ENCODE measurements at regions not wholly inside any gene's neighbourhood (a gene's known extent, or its start where the extent isn't known, plus 50 kb on each side); places are given as distances from the start of the nearest gene placed in this dataset.
A peak's percentile ranks its signal among the peaks of the same experiment; 100 is the strongest.

DNA sequence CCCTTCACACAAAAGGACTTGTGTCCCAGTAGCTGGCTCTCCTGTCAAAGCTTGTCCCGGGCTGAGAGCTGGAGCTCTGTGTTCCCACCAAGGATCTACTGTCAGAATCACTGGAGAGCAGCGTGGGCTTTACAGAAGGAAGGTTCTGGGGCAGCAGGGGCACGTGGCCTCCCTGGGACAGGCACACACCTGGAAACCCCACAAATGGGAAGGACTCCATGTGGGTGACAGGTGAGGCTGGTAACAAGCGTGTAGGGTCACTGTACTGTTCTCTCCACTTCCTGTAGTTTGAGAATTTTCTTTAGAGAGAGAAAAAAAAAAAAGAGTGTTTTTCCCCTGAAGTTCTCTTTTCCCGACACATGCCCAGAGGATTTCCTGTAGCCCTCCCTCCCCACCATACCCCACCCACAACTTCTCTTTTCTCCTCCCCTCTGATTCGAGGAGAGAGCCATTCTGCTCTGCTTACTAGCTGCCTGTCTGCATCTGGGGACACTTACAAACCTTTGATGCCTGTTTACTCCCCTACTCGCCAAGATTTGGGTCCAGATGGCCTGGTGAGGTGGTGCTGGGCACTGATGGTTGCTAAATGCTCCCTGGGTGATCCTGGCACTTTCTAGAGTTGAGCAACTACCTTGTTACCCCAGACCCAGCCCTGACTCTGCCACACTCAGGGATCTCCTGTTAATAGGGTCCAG is 84.1 kb upstream of the SIRPA start:
- H3K4me3 ChIP-seq = no peak overlapping the region
- no peaks in the 10 kb centered on the region for H3K36me3 ChIP-seq (replicated peaks)
- H3K4me1 ChIP-seq = peaks cover 13% of the 10 kb centered on the region
- in situ Hi-C loops (cut with MboI; ENCODE audit: low sequenced_read_pairs) = no loop called here
- H3K9me3 ChIP-seq = no peaks in the 10 kb centered on the region
- no peaks in the 10 kb centered on the region for H3K27me3 ChIP-seq (ENCODE audit: low read depth)
- DNase-seq (ENCODE audit: low spot score in 2 of 2) = no peak

DNA sequence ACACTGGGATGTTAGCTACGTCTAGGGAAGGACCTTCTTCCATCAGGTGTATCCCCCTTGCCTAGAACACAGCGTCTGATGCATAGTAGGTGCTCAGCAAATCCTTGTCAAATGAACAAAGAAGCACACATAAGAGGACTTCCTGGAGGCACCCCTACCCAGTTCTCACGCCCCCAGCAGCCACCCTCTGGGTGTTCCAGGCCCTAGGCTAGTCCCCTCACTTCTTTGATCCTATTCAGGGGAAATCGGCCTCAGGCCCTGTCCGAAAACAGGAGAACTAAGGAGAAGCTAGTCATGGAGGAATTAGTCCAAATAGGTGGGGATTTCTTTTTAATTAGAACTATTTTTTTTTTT is 84.7 kb upstream of the SIRPA start:
- Histone ChIP-seq H3K36me3 (replicated peaks) (no peaks in the 10 kb centered on the region), H3K4me3 (no peak overlapping the region), H3K4me1 (peaks cover 13% of the 10 kb centered on the region), H3K9me3 (no peaks in the 10 kb centered on the region), H3K27me3 (ENCODE audit: low read depth) (no peaks in the 10 kb centered on the region)
- in situ Hi-C loops (cut with MboI; ENCODE audit: low sequenced_read_pairs) = no loop called here
- DNase-seq (ENCODE audit: low spot score in 2 of 2) = no peak

DNA sequence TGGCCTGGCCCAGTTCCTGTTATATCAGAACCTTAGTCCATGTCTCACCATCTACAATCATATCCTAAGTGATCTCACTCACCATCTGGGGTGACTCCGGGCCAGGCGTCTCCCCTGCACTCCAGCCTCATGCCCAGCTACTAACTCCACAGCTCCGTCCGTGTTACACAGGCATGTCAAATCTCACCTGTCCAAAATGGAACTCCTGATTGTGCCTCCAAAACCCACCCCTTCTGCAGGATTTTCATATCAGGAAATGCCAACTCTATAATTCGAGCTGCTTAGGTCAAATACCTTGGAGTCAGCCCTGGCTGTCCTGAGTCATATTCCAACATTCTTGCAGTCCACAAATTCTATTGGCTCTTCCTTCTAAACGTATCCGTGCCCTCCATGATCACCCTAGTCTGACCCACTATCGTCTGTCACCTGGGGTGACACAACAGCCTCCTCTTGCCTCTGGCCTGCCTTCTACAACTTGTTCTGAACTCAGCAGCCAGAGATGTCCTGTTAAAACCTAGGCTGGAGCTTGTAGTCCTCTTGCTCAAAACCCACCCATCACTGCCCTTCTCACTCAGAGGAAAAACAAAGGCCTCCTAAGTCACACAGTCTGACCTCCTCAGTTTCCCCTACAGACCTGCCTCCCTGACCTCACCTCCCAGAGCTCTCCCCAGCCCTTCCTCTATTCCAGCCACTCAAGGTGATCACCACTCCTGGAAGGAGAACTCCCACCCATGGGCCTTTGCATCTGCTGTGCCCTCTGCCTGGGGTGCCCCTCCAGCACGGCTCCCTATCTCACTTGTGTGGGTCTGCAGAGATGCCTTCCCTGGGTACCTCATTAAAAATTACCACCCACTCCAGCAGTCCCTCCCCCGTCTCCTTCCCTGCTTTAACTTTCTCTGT is 85.3 kb upstream of the SIRPA start:
- no peaks in the 10 kb centered on the region for H3K27me3 ChIP-seq (ENCODE audit: low read depth)
- no peak overlapping the region for H3K4me3 ChIP-seq
- H3K9me3 ChIP-seq = no peaks in the 10 kb centered on the region
- in situ Hi-C loops (cut with MboI; ENCODE audit: low sequenced_read_pairs) = no loop called here
- peaks cover 13% of the 10 kb centered on the region for H3K4me1 ChIP-seq
- H3K36me3 ChIP-seq (replicated peaks) = no peaks in the 10 kb centered on the region
- no peak for DNase-seq (ENCODE audit: low spot score in 2 of 2)

DNA sequence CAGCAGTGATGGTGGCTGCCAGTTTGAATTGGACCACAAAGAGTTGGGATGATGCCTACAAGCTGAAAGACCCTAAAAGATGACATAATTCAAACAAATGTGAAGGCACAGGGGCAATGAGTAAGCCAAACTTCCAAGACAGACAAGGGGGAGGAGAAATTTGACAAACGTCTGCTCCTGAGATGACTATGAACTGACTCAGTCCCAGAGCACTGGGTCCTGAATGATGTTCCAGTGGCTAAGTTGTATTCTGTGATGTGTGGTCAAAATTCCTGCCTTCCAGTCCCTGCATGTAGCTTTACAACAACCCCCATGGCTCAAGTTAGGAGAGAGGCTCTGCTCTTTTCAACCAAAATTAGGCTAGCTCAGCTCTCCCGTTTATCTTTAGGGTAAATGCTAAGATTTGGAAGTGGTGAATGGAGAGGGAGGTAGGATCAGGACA is 86.1 kb upstream of the SIRPA start:
- Histone ChIP-seq H3K4me3 (no peak overlapping the region), H3K36me3 (replicated peaks) (no peaks in the 10 kb centered on the region), H3K4me1 (peaks cover 13% of the 10 kb centered on the region), H3K27me3 (ENCODE audit: low read depth) (no peaks in the 10 kb centered on the region; the same call in 1 of the 2 replicates), H3K9me3 (no peaks in the 10 kb centered on the region)
- in situ Hi-C loops (cut with MboI; ENCODE audit: low sequenced_read_pairs) = no loop called here
- no peak for DNase-seq (ENCODE audit: low spot score in 2 of 2)

DNA sequence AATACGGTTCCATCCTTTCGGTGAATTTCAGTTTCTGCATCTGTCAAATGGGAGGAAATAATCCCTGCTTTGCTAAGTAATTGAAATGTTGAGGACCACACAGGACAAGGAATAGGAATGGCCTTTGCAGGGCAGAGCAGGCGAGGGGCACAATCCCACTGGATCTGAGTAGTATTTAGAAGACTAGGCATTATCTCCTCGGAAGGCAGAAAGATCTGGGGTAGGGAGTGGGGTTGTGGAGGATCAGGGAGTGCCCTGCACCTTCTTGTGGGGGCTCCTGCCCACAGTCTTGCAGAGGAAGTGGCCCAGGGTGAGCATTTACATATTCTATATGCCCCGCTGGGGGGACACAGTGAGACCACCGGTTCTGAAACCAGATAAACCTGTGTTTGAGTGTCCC is 87.1 kb upstream of the SIRPA start:
- no peak for DNase-seq (ENCODE audit: low spot score in 2 of 2)
- H3K9me3 ChIP-seq = no peaks in the 10 kb centered on the region
- H3K4me3 ChIP-seq = no peak overlapping the region
- H3K27me3 ChIP-seq (ENCODE audit: low read depth) = peaks cover 5% of the 10 kb centered on the region
- in situ Hi-C loops (cut with MboI; ENCODE audit: low sequenced_read_pairs) = no loop called here
- peaks cover 13% of the 10 kb centered on the region for H3K4me1 ChIP-seq
- no peaks in the 10 kb centered on the region for H3K36me3 ChIP-seq (replicated peaks)

DNA sequence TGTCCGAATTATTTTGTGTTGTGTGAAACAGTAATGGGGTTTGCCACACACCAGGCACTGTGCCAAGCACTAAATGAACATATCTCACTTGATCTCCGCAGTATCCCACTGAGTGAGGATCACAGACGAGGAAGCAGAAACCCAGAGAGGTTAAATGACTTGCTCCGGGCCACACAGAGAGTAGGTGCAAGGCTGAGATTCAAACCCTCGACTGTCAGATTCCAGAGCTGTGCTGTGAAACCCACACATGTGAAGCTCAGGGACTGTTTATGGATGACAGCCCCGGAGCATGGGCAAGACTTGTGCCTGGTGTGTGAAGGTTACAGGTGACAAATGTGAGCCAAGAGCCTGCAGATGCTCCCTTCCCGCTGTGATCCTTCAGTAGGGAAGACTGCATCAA is 87.8 kb upstream of the SIRPA start:
- Histone ChIP-seq H3K4me1 (peaks cover 16% of the 10 kb centered on the region), H3K27me3 (ENCODE audit: low read depth) (peaks cover 11% of the 10 kb centered on the region), H3K36me3 (replicated peaks) (no peaks in the 10 kb centered on the region), H3K9me3 (no peaks in the 10 kb centered on the region), H3K4me3 (no peak overlapping the region)
- no peak for DNase-seq (ENCODE audit: low spot score in 2 of 2)
- in situ Hi-C loops (cut with MboI; ENCODE audit: low sequenced_read_pairs) = no loop called here

DNA sequence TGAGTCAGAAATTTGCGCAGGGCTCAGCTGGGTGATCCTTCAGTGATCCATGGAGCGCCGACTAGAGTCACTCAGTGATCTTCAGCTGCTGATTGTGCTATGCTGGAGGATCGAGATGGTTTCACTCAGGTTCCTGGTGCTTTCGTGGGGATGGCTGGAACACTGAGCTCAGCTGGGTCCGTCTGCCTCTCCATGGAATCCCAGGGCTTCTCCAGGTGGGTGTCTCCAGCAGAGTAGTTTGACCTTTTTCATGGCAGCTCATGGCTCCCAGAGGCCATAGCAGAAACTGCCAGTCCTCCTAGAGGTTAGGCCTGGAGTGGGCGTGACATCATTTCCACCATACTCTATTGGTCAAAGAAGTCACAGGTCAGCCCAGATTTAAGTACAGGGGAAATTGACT is 88.8 kb upstream of the SIRPA start:
- Histone ChIP-seq H3K36me3 (replicated peaks) (no peaks in the 10 kb centered on the region), H3K9me3 (no peaks in the 10 kb centered on the region), H3K27me3 (ENCODE audit: low read depth) (peaks cover 11% of the 10 kb centered on the region), H3K4me3 (no peak overlapping the region), H3K4me1 (peaks cover 13% of the 10 kb centered on the region)
- in situ Hi-C loops (cut with MboI; ENCODE audit: low sequenced_read_pairs) = no loop called here
- no peak for DNase-seq (ENCODE audit: low spot score in 2 of 2)

DNA sequence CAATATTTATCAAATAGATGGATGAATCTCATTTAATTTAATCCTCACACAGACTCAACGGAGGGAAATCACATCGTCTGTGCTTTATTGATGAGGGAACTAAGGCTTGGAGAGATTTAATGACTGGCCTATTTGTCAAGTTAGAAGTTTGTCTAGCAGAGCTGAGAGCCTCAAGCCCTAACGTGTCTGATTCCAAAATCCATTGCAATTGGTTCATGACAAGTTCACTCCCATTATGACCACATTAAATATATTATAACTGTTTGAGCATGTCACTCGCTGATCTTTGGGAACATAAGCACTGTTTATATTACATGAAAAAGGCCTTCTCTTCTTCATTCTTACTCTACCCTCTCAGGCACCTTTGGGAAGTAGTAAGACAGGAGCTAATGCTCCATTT is 89.4 kb upstream of the SIRPA start:
- Histone ChIP-seq H3K36me3 (replicated peaks) (no peaks in the 10 kb centered on the region), H3K27me3 (ENCODE audit: low read depth) (peaks cover 11% of the 10 kb centered on the region), H3K9me3 (no peaks in the 10 kb centered on the region), H3K4me3 (no peak overlapping the region), H3K4me1 (peaks cover 10% of the 10 kb centered on the region)
- in situ Hi-C loops (cut with MboI; ENCODE audit: low sequenced_read_pairs) = no loop called here
- DNase-seq (ENCODE audit: low spot score in 2 of 2) = no peak

DNA sequence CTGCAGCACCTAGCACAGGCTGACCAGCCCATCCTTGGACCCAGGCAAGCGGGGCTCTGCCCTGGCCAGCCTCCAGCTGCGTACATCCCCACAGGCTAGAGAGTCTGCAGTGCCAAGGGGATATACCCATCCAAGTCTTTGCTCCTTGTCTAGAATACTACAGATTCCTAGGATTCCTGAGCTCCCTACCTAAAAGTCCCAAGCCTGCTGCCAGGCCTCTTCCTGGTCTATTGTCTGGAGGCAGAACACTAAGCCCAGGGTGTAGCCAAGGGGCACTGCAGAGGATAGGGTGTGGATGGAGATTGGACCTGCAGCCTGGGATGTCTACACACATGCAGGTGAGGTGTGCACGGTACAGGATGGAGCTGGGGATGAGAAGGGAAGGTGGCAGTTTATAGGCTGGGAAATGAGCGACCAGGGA is 90.0 kb upstream of the SIRPA start:
- Histone ChIP-seq H3K9me3 (no peaks in the 10 kb centered on the region), H3K4me3 (no peak overlapping the region), H3K36me3 (replicated peaks) (no peaks in the 10 kb centered on the region), H3K27me3 (ENCODE audit: low read depth) (peaks cover 16% of the 10 kb centered on the region), H3K4me1 (peaks cover 10% of the 10 kb centered on the region)
- DNase-seq (ENCODE audit: low spot score in 2 of 2) = no peak
- in situ Hi-C loops (cut with MboI; ENCODE audit: low sequenced_read_pairs) = no loop called here

DNA sequence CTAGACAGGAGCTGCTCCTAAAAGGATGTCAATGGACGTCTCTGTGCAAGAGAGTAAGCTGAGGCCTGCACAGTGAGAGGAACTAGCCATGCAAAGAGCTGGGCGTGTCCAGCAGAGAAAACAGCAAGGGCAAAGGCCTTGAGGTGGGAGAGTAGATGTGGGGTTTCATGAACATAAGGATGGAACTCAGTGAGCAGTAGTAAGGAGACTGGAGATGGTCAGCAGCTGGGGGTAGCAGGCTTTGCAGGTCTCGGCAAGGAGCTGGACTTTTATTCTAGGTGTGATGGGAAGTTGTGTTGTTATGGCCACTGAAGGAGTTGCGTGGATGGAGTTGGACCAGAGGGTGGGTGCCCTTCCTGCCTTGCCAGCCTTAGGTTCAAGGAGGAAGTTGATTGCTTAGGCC is 90.7 kb upstream of the SIRPA start:
- Histone ChIP-seq H3K27me3 (ENCODE audit: low read depth) (peaks cover 17% of the 10 kb centered on the region), H3K36me3 (replicated peaks) (no peaks in the 10 kb centered on the region), H3K9me3 (no peaks in the 10 kb centered on the region), H3K4me1 (peaks cover 10% of the 10 kb centered on the region), H3K4me3 (no peak overlapping the region)
- in situ Hi-C loops (cut with MboI; ENCODE audit: low sequenced_read_pairs) = no loop called here
- DNase-seq (ENCODE audit: low spot score in 2 of 2) = no peak

DNA sequence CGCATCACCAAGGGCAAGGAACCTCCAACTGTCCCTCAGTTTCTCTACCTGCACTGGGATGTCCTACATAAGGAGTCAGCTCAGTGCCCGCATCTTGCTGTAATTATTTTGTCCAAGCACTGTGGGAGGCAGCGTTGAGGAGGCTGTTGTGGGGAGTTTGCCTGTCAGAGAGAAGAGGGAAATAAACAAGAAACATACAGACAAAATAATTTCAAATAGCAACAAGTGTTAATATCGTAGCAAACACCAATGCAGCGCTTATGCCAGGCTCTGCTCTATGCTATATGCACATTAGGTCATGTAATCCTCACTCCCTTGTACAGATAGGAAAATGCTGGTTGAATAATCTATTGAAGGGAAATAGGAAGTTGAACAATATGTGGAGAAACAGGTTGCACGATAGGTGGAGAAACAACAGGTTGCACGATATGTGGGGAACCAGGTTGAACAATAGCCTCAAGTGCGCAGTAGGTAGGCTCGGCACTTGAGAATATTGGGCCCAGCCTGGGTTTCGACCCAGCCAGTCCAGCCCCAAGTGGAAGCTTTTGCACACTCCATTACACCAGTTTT is 91.2 kb upstream of the SIRPA start:
- Histone ChIP-seq H3K4me3 (peak overlapping the region; percentile 34), H3K4me1 (peaks cover 10% of the 10 kb centered on the region), H3K9me3 (no peaks in the 10 kb centered on the region)

DNA sequence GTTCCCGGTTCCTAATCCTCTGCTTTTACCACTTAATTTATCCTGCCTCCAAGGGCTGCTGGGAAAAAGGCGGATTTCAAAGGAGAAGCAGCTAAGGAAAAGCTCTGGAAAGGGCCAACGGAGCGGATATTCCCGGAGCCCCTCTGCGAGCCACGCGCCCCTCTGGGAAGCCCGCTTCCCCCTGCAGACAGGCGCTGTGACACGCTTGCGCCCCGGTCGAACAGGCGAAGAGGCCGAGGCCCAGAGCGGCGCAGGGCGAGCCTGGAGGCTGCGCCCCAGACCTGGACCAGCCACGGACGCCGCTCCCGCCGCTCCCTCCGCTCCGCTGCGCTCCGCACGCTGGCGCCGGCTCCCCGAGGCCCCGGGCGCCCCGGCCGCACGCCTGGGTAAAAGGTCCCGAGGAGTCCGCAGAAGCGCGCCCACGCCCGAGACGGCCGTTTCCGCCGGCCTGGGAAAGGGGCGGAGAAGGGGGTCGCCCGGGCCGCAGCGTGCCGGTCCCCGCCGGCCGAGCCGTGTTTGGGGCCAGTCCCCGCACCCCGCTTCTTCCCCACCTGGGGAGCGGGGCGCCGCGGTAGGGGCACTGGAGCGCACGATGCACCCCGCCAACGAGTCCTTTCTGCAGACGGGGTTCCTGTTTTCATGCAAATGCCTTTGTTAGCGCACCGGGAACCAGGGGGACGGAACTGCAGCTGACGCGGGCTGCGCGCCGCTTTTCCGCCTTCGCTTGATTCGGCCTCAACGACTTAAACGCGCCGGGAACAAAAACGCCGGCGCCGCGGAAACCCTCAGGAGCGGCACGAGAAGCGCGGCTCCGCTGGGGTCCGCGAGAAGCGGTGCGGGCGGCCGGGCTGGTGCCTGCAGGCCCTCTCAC is 91.9 kb upstream of the SIRPA start:
- peak; percentile 26 to 59 for DNase-seq (ENCODE audit: low spot score in 2 of 2)
- Histone ChIP-seq H3K4me3 (peak overlapping the region; percentile 34), H3K27me3 (ENCODE audit: low read depth) (peaks cover 20% of the 10 kb centered on the region), H3K9me3 (no peaks in the 10 kb centered on the region), H3K36me3 (replicated peaks) (no peaks in the 10 kb centered on the region), H3K4me1 (peaks cover 10% of the 10 kb centered on the region)
- in situ Hi-C loops (cut with MboI; ENCODE audit: low sequenced_read_pairs) = no loop called here

More for the DNA sequence above, 91.2 kb upstream of the SIRPA start:
- H3K27me3 ChIP-seq (ENCODE audit: low read depth) = peaks cover 17% of the 10 kb centered on the region
- H3K36me3 ChIP-seq (replicated peaks) = no peaks in the 10 kb centered on the region
- in situ Hi-C loops (cut with MboI; ENCODE audit: low sequenced_read_pairs) = no loop called here
- DNase-seq (ENCODE audit: low spot score in 2 of 2) = no peak

DNA sequence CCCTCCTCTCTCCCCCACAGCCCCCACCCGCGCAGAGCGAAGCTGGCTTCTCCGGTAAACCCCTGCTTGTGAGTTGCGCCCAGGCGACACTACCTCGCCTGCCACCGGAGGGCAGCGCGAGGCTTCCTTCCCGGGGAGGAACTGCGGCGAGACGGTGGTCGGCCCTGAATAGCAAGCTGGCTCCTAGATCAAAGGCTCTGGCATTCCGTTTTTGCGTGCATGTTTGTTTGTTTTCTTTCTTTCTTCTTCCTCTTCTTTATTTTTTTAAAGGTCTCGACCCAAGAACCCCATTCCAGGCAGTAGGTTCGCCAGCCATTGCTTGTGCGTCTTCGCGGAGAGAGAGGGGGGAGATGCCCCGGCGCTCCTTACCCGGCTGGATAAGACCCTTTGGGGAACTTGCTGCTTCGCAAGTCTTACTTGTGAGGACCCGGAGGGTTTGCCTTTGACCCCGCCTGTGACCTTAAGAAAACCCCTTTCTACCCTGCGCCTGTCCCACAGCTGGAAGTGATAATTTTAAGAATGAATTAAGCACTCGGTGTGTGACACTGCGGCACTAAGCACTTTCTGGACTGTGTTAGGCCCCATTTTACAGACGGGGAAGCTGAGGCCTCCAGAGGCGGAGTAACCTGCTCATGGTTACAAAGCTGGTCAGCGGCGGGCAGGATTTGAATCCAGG is 92.7 kb upstream of the SIRPA start:
- H3K4me3 ChIP-seq = peak overlapping the region; percentile 34
- H3K4me1 ChIP-seq = peaks cover 10% of the 10 kb centered on the region
- peaks cover 20% of the 10 kb centered on the region for H3K27me3 ChIP-seq (ENCODE audit: low read depth)
- no peaks in the 10 kb centered on the region for H3K9me3 ChIP-seq
- DNase-seq (ENCODE audit: low spot score in 2 of 2) = peak in 1 of 2 experiments; percentile 84
- in situ Hi-C loops (cut with MboI; ENCODE audit: low sequenced_read_pairs) = no loop called here
- H3K36me3 ChIP-seq (replicated peaks) = no peaks in the 10 kb centered on the region
